ENCODE measurements at regions not wholly inside any gene's neighbourhood (a gene's known extent, or its start where the extent isn't known, plus 50 kb on each side); places are given as distances from the start of the nearest gene placed in this dataset.
"Not testable (repeated sequence)": the region's sequence is repeated elsewhere in the genome, so short reads cannot be mapped to it uniquely, and the experiment has no call there.

DNA sequence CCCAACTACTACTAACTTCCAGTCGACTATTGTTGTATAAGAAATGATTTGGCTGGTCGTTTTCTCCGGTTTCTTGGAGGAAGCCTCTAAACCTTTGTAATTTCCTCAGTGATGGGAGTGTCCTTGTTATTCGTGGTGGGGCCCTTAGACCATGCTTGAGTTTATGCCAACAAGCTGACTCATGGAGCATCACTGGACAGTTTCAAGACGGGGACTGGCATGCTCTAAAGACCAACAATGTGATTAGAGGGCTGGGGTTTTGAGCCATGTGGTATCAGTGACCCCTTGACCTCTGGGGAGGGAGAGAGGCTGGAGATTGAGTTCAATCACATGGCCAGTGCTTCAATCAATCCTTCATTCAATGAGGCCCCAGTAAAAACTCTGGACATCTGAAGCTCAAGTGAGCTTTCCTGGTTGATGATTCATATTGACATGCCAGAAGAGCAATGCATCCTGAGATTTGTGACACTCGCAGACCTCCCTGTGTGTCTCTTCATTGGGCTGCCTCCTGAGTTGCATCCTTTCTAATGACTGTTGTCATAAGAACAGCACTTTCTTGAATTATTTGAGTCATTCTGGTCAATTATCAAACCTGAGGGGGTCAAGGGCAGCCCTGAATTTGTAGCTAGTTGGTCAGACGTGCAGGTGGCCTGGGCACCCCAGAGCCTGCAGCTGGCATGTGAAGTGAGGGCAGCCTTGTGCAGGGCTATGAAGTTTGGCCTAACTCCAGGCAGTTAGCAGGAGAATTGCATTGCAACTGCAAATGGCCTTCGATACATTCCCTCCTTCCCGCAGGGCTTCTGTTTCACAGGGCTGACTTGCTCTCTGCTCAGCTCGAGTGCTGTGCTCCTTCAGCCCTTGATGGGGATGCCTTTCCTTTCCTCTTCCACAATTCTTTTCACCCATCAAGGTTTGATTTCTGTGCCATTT lies 246.5 kb downstream of the FGF9 start:
- DNase-seq, result no peak

DNA sequence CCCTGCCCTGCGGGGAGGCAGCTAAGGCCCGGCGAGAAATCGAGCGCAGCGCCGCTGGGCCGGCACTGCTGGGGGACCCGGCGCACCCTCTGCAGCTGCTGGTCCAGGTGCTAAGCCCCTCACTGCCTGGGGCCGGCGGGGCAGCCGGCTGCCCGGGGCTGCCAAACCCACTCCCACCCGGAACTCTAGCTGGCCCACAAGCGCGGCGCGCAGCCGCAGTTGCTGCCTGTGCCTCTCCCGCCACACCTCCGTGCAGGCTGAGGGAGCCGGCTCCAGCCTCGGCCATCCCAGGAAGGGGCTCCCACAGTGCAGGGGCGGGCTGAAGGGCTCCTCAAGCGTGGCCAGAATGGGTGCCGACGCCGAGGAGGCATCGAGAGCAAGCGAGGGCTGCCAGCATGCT lies 249.9 kb downstream of the FGF9 start:
- DNase-seq, result not testable (repeated sequence)

DNA sequence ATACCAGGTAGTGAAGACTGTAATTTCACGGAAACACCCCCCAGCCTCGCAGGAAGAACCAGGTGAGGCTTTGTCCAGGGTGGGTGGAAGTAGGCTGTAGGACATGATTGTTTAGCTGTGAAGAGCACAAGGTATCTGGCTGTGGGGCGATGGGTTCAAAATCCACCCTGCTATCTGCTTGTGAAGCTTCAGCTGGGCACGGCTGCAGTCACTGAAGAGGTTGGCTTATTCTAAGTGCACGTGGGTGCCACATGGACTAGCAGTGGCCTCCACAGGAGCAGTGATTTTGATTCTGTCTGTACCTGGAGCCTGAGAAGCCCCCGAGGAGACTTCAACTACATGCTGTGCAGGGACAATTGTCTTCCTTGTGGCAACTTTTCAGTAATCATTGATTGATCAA lies 254.1 kb downstream of the FGF9 start:
- no peak for DNase-seq

DNA sequence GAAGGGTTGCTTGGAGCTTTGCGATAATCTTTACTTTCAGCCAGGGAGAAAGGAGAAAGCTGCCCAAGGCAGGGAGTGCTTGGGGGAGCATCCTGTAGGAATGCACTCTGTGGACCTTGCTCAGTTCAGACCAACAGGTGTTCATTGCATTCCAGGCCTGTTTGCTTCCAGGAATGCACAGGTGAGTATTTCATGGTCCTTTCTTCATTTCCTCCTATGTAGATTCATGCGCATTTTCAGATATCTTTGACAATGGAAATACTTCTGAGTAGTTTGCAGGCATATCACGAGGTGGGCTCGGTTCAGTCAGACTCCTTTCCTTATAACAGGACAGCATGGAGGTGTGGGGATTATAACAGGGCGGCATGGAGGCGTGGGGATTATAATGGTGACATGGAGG lies 254.8 kb downstream of the FGF9 start:
- no peak for DNase-seq

DNA sequence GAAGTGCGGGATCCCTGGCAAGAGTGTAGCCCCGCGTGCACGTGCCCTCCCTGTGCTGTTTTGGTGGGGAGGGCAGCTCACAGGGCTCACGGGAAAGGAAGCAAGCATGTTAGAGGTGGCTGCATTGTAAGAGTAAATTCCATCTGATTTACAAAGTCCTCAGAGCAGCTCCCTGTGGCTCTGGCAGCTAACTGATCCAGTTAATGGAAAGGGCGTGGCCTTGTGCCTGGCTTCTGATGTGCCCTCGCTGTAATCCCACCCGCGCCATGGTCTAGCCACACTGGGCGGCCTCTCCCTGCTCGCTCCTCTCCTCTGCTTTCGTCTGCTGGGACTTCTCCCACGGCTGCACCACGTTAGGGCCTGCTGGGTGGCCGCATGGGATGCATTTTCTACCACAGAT lies 258.5 kb downstream of the FGF9 start:
- DNase-seq, result no peak

DNA sequence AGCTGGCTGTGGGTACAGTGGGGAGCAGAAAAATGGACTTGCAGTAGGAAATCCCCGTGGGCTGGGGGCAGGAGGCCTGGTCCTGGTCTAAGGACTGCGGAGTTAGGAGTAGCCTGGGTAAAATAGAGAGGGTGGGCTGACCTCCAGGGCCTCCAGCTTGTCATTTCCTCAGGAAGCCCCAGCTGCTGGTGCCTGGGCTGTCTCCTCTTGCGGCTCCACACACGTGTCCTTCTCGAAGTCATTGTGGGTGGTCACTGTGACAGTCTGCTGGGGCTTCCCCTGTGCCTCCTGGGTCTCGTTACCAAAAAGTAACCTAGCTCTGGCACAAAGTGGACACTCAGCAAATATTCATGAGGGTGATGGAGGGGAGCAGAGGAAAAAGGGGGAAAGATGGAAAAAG lies 259.7 kb downstream of the FGF9 start:
- DNase-seq, result no peak

DNA sequence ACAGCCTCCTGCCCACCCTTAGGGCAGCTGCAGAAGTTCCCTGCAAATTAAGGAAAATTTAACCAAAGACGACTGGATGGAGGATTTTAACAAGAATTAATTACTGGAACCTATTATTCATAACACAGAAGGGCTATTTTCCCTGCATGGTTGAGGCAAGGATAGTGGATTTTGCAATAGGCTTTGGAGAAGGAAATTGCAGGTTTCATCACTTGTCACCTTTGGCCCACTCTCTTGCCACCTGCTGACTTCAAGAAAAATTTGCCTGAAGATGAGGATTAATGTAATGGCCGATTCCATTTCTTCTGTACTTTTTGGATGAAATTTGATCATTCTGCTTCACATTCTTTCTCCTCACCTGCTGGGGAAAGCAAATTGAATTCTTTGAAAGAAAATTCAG lies 261.7 kb downstream of the FGF9 start:
- no peak for DNase-seq

DNA sequence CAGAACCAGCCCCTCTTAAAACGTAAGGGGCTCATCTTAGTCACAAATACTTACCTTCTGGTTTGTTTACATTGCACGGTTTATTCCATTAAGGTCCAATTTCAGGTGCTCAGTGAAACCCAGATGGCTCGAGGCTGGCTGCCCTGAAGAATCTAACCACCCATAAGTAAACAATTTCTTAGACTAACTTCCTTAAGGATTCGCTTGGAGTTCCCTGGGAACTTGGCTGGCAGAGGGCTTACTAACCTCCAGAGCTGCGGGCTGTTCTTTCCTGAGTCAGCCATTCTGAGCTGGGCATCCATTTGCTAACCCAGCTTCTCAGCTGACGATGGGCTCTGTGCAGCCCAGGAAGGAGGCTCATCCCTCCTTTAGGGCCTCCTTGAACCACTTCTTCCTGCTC lies 262.1 kb downstream of the FGF9 start:
- DNase-seq, result no peak

DNA sequence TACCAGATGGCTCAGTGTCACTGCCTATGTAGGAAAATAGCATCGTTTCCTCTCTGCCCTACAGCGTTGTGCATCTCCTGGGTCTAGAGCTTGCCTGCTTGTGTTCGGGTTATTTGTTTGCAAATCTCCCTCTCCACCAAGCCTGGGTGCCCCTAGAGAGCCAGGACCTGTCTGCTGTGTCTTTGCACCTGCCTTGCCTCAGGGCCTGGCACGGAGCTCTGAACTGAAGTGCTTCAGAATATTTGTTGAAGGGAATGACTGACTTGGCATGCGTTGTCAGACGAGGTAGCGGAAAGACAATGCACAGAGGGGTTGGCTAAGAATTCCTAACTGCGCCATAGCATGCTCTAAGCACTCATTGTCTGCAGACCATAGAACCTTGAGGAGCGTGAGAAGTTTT lies 263.4 kb downstream of the FGF9 start:
- DNase-seq, result no peak

DNA sequence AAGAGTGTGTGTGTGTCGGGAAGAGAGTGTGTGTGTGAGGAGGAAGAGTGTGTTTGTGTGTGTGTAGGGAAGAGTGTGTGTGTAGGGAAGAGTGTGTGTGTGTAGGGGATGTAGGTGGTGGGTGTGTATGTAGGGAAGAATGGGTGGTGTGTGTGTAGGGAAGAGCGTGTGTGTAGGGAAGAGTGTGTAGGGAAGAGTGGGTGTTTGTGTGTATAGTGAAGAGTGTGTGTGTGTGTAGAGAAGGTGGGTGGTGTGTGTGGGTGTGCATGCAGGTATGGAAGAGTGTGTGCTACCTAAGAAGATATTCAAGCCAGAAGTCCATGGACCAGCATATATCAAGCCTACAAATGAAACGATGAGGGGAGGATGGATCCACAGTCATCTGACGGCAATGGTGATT lies 265.8 kb downstream of the FGF9 start:
- no peak for DNase-seq

DNA sequence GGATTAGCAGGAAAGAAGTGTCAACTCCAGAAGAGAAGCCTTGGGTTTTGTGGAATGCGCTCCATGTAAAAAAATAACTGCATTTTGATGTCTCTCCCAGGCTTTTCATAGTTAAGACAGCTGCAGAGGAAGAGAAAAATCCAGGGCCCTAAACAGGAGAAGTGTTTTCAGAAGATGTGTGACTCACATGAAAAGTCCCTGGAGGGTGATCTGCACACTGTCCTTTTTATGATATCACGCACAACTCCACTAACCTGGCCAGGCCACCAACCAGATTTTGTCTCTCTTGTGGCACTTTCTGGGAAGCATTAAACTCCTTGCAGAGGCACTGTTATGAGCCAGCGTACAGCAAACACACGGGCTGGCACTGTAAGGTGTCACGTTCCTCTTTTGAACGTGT lies 267.3 kb downstream of the FGF9 start:
- no peak for DNase-seq

DNA sequence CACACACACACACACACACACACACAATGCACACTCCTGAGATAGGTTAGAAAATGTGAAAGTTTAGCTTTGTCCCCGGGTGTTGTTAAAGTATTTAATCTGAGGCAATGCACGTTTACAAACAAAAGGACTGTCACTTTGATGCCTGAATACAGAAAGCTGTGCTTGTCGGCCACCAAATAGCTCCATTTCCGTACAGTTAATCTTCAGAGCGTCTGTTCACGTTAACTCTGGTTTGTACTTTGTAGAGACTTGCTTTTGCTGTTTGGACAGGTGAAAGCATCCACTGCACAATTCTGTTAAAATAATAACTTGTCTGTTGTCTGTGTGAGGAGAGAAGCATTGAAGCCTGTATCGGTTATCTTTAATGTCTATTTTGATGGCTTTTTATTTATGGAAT lies 267.8 kb downstream of the FGF9 start:
- no peak for DNase-seq

DNA sequence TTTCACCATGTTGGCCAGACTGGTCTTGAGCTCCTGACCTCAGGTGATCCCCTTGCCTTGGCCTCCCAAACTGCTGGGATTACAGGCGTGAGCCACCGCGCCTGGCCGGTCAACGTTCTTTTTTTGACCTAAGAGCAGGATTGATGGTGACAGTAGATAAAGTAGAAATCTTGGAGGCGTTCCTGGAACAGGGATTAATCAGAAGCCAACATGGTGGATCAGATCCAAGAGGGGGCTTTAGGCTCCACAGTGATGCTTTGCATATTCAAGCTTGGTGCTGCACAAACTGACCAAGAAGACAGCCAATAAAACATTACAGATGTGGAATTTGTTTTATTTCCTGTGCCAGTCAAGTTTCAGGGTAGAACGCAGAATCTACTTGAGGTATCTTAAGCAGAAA lies 271.2 kb downstream of the FGF9 start:
- no peak for DNase-seq

DNA sequence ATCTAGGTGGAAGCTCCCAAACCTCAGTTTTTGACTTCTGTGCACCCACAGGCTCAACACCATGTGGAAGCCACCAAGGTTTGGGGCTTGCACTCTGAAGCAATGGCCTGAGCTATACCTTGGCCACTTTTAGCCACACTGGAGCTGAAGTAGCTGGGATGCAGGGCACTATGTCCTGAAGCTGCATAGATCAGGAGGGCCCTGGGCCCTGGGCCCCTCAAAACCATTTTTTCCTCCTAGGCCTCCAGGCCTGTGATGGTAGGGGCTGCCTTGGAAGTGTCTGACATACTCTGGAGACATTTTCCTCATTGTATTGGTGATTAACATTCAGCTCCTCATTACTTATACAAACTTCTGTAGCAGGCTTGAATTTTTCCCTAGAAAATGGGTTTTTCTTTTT lies 273.7 kb downstream of the FGF9 start:
- DNase-seq, result no peak

DNA sequence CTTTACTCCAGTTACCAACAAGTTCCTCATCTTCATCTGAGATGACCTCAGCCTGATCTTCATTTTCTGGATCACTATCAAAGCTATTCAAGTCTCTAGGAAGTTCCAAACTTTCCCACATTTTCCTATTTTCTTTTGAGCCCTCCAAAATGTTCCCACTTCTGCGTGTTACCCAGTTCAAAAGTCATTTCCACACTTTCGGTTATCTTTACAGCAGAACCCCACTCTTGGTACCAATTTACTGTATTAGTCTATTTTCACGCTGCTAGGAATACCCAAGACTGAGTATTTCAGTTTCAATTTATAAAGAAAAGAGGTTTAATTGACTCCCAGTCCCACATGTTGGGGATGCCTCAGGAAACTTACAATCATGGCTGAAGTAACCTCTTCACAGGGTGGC lies 274.3 kb downstream of the FGF9 start:
- DNase-seq, result no peak

DNA sequence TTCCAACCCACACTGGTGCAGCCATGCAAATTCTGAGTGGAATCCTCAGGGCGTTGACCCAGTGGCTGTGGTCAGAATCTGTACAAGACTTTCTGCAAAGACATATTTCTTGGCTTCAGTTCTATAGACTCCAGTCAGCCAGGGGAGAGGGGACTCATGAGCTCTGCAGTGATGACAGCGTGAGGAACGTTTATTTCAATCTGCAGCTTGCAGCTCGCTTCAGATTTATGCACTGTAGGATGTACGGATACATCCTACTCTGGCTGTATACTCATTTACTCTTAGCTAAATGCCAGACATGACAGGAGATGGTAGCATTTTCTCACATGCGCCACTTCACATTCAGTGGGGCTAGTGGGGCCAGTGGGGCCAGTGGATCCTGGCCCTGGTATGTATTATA lies 276.1 kb downstream of the FGF9 start:
- no peak for DNase-seq

DNA sequence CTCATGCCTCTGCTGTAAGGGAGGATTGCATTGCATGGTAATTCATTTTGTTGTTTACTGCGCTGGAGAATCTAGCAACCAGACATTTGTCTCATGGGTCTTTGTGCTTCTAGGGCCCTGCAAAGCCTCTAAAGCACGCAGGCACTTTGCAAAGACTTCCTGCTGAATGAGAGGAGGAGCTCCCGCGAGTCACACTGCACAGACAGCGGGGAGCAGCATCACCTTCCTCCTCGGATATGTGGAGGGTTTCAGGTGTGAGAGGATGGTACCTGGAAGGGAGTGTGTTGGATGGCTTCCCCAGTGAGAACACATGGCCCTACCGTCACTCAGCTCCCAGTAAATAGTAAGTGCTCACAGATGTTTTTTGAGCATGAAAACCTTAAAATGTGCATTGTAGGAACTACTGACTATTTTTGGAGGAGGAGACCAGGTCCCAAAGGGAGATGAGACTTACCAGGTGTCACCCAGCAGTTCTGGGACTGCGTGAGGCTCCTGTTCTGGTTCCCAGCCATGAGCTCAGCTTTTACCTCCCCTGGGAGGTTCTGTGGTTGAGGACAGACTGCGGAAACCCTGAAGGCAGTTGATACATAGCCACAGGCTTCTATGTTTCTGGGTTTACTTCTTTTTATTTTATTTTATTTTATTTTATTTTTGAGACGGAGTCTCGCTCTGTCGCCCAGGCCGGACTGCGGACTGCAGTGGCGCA lies 278.0 kb downstream of the FGF9 start:
- DNase-seq, result no peak

DNA sequence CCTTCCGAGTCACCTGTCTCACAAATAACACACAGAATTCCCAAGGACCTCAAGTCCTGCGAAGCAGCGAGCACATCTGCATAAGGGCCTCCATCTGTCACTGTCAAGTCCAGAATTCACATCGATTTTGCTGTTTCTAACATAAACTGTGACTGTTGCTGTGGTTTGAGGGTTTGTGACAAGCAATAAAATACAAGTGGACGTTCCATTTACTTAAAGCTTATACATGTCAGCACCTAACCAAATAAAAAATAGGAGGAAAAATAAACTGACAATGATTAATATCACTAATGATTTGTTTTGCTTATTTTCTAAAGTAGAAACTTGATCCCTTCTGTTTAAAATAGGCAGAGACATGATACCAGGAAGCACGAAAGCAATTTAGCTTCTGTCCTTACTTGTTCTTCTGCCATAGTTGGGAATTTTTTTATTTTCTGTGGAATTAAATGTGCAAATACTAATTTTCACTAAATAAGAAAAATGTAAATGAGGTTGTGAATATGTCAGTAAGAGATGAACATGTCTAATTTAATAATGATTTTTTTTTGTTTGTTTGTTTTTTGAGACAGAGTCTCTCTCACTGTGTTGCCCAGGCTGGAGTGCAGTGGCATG lies 279.1 kb downstream of the FGF9 start:
- DNase-seq, result no peak

DNA sequence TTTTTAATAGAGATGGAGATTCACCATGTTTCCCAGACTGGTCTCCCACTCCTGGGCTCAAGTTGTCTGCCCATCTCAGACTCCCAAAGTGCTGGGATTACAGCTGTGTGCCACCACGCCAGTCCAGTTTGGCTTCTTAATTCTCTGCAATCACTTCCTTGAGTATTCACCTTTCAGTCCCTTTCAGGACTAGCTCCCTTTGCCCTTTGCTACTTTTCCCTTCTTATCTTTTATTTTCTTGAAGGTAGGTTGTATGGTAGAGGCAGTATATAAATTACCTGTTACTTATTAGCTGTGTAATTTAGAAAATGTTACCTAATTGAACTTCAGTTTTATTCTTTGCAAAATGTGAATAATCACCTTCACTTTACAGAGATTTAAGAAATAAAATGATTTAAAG lies 285.8 kb downstream of the FGF9 start:
- no peak for DNase-seq

DNA sequence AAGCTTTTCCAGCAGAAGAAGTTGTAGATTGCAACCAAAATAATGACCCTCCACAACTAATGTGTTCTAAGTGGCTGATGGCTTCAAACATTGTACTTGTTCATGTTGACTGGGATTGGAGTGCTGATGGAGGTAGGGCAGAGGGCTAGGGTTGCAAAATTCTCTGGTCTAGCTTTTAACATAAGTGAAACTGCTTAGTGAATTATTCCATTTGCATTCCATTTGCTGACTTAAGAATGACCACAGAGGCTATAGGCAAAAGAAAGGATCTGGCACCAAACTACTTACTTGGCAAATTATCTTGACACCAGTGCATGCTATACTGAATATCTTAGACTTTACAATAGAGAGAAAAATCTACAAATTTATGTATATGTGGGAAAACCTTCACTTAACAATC lies 287.0 kb downstream of the FGF9 start:
- DNase-seq, result no peak

DNA sequence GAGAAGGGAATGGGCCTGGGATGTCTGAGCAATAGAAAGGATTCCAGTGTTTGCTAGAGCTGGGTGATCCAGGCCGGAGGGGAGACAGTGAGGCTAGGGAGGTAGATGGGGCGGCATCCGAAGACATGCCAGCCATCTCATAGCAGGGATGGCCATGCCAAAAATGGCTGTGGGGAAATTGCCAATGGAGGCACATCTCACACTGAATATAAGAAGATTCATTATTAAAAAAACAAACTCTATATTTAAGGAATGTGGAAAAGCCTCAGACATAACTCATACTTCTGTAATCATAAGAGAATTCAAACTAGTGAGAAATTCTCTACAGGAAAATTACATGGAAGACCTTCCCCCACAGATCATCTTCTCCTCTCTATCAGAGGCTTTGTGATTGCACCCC lies 289.2 kb downstream of the FGF9 start:
- DNase-seq, result no peak

DNA sequence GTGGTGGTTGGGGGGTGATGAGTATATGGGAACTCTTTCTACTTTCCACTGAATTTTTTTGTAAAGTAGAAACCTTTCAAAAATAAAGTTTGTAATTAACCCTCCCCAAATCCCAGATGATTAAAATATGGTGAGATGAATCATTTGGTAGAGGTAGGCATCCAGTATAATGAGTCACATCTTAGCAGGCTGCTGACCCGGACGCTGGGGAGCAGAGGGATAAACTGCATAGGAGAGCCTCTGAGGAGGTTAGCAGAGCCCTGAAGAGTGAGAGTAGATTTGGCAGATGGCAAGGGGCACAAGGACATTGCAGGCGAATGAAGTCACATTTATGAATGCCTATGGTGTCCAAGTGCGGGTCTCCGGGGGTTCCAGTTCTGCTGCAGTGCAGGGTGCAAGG lies 293.8 kb downstream of the FGF9 start:
- DNase-seq, result no peak

DNA sequence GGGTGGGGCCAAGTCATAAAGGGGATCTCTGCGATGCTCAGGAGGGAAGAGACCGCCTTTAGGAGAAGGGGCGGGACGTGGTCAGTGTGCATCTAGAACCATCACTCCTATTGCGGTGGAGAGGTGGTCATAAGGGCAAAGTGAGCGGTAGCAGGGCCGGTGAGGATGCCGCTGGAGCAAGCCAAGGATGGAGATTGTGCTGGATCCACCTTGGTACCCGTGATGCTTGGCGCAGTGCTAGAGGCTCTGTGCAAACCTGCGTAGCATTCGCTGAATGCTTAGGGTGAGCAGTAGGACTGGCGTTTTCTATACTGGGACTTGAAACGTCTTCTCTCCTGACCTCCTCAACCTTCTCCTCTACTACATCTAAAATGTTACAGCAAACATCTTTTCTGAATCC lies 294.2 kb downstream of the FGF9 start:
- no peak for DNase-seq

DNA sequence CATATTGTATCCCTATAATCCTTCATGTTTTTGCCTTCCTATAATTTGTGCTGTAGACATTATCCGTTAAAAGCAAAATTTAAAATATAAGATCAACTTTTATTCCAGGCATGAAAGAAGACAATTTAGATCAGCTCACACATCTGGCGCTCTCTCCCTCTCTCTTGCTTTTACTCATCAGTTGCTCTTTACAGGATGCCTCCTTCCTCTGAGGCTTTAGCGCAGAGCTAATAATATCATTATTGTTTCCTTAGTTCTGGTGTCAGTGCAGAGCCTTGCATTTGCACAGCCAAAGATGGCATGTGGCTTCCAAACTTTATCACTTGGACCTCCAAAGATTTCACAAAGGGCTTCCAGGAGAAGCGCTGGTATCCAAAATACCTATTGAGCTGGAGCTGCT lies 295.1 kb downstream of the FGF9 start:
- no peak for DNase-seq

Measured in 8988T (cell line).